ENCODE measurements at regions not wholly inside any gene's neighbourhood (a gene's known extent, or its start where the extent isn't known, plus 50 kb on each side); places are given as distances from the start of the nearest gene placed in this dataset.
"Not testable (repeated sequence)": the region's sequence is repeated elsewhere in the genome, so short reads cannot be mapped to it uniquely, and the experiment has no call there.

GRCh38 chr9:95729046-95729445, 146.4 kb upstream of the ERCC6L2 start:
- DNase-seq: no peak

DNA sequence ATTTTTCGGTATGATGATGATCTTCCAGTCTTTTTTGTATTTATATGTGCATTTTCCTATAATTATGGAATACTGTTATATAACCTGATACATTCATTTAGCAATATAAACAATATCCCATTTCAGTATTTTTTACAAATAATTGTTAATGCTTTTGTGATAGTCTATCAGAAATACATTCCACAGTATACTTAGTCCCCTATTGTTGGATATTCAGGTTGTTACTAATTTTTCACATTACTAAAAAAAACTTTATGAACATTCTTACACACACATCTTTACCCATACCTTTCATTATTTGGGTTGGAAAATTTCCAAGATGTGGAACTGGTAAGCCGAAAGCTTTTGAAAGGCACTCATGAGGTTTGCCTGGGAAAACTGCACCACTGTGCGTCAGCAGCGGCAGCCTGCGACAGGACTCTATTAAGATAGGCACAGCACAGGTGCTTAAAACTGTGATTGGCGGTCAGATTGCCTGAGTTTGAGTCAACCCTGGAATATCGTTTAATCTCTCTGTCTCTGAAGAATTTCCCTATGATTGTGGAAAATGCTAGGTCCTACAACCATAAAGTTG, 147.5 kb upstream of the ERCC6L2 start:
- DNase-seq: no peak

GRCh38 chr9:95726756-95727155, 148.7 kb upstream of the ERCC6L2 start:
- DNase-seq: peak; percentile 63

- no peak for DNase-seq
Observed at GRCh38 chr9:95725045-95725444, 150.4 kb upstream of the ERCC6L2 start.

- DNase-seq: no peak
Observed at GRCh38 chr9:95724253-95724991, 151.1 kb upstream of the ERCC6L2 start.

DNA sequence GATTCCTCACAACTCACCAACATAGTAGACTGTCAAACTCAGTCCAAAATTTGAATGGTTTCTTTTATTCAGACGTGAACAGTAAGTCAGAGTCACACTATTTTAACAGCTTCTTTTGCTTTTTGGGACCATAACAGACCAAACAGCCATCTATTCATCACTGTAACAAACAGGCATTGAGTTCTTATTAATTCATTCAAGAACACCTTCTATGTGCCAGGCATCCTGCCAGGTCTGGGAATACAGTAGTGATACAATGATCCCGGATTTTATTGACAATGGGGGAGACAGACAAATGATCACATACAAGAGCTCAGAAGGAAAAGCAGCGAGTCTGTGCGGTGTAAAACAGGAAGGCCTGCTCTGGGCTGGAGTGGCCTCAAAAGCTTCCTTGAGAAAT, 153.3 kb upstream of the ERCC6L2 start:
- DNase-seq: no peak

- no peak for DNase-seq
Observed at GRCh38 chr9:95721061-95721531, 154.4 kb upstream of the ERCC6L2 start.

DNA sequence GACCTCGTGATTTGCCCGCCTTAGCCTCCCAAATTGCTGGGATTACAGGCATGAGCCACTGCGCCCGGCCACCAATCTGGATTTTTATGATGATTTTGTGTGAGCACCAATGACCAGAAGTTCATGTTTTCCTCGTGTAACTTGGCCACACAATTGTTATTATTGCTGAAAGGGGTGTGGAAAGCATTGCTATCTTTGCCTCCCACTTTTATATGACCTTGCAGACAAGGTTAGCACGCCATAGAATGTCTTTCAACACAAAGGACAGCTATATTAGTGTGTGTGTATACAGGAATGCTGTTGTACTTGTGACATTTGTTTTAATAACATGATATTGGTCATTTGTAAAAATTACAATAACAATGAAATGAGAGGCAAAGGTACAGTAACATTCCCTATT, 155.0 kb upstream of the ERCC6L2 start:
- DNase-seq: no peak

GRCh38 chr9:95719354-95719753, 156.1 kb upstream of the ERCC6L2 start:
- no peak for DNase-seq

- DNase-seq: no peak
Observed at GRCh38 chr9:95718263-95718662, 157.2 kb upstream of the ERCC6L2 start.

GRCh38 chr9:95715868-95716435, 159.5 kb upstream of the ERCC6L2 start:
- DNase-seq: no peak

GRCh38 chr9:95710446-95710845, 165.0 kb upstream of the ERCC6L2 start:
- DNase-seq: no peak

GRCh38 chr9:95696701-95697100, 178.8 kb upstream of the ERCC6L2 start:
- no peak for DNase-seq

GRCh38 chr9:95691435-95691834, 174.7 kb upstream of the PTCH1 start:
- DNase-seq: no peak

DNA sequence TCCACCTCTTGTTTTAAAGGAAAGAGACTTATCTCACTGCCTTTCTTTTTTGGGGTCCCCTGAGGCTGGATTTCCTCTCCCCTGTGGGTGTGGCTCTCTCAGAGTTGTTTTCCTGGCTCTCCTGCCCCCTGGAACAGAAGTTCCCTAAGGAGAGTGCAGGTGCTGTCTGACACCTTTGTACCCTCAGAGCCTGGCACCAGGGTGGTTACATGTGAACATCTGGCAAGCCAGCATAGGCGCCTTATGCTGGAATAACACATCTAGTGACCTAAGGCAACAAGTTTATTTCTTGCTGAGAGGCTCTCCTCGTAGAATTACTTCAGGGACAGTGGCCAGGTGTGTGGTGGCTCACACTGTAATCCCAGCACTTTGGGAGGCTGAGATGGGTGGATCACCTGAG, 172.9 kb upstream of the PTCH1 start:
- no peak for DNase-seq

DNA sequence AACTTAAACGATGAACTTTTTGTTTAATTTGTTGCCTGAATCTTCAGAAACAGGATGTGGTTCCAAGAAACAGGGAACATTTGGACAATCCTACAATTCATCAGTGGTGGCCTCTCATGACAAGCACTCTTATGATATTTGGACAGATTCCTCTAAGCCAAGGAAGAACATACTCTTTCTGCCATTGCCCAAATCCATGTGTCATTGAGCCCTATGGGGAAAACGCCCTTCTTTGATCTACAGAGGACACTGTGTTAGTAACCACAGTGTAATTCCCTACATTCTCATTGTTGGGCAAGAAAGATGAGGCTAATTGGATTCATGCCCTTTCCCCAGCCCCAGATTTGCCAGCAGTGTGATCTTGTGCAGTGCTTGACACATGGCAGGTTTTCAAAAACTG, 167.7 kb upstream of the PTCH1 start:
- no peak for DNase-seq

DNA sequence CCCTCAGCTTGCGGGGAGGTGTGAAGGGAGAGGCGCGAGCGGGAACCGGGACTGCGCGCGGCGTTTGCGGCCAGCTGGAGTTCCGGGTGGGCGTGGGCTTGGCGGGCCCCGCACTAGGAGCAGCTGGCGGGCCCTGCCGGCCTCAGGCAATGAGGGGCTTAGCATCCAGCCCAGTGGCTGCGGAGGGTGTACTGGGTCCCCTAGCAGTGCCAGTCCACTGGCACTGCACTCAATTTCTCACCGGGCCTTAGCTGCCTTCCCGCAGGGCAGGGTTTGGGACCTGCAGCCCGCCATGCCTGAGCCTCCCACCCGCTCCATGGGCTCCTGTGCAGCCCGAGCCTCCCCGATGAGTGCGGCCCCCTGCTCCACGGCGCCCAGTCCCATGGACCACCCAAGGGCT, 163.5 kb upstream of the PTCH1 start:
- DNase-seq: not testable (repeated sequence)

DNA sequence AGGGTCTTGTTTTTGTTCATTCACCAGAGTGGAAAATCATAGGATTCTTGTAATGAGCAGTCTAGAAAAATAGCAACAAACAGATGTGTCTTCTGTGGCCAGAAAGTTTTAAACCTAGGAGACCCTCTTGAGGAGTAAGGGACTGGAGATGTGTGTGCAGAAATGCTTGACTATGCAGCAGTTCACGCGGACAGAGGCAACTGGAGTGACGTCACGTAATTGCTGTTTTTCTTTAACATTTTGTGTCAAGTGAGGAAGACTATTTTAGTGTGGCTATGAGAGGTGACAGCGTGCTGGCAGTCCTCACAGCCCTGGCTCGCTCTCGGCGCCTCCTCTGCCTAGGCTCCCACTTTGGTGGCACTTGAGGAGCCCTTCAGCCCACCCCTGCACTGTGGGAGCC, 163.1 kb upstream of the PTCH1 start:
- no peak for DNase-seq

DNA sequence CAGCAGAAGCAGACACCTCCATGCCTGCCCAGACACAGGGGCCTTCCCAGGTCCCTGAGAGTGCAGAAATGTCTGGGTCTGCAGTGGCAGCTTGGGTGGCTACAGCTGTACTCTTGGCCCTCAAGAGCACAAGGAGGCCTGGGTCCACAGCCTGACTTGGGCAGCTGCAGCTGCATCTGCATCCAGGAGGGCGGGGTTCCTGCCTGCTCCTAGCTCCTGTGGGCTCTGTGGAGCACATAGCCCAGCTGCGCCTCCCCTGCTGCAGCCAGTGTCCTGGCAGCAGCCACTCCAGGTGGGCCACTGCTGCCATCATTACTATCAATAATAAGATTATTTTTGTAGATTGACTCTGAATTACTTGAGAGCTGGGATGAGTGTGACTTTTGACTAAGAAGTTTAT, 162.0 kb upstream of the PTCH1 start:
- no peak for DNase-seq

GRCh38 chr9:95670122-95670521, 153.4 kb upstream of the PTCH1 start:
- no peak for DNase-seq

- no peak for DNase-seq
Observed at GRCh38 chr9:95669253-95669652, 152.5 kb upstream of the PTCH1 start.

GRCh38 chr9:95667789-95668188, 151.0 kb upstream of the PTCH1 start:
- DNase-seq: no peak

DNA sequence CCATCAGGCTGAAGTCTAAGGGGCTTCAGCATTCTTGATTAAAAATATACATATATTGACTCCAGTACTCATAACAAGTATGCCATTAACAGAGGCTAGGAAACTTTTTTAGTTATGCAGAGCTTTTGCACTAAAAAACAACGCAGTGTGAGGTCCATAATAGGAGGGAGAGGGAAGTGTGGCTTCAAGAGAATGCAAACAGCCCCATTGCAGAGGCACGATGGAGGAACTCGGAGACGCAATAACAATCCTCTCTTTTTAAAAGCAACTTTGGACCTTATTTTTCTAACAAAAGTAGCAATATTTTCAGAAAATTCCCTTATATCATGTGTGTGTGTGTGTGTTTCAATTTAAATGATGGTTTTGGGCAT, 150.0 kb upstream of the PTCH1 start:
- no peak for DNase-seq

GRCh38 chr9:95666096-95666784, 149.5 kb upstream of the PTCH1 start:
- DNase-seq: no peak

All from hematopoietic multipotent progenitor cell treated with erythropoietin and hydrocortisone succinate and interleukin-3 and kit ligand, for 8 days (in vitro differentiated cells).